NCI-H82 (cell line): ENCODE measurements at regions not wholly inside any gene's neighbourhood (a gene's known extent, or its start where the extent isn't known, plus 50 kb on each side); places are given as distances from the start of the nearest gene placed in this dataset.

Experiments used
- DNase-seq: peaks from one replicate; lab custom pipeline; 2025; lab: John Stamatoyannopoulos, UW

DNA sequence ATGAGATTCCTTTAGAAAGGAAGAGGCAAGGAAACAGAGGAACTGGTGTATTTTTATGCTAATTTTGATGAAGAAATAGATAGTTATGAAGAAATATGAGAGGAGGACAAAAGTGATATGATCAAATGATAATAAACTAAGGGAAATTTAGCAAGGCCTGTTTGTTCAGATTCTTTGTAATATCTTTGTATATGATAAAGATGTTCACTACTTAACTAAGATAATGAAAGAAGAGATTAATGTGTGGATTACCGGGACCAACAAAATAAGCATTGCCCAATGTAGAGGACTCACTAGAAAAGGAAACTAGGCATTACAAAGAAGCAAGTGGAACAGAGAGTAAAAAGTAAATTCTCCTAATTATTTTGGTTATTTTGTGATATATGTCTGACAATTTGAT is 99.0 kb upstream of the FIGN start:
- no peak for DNase-seq

DNA sequence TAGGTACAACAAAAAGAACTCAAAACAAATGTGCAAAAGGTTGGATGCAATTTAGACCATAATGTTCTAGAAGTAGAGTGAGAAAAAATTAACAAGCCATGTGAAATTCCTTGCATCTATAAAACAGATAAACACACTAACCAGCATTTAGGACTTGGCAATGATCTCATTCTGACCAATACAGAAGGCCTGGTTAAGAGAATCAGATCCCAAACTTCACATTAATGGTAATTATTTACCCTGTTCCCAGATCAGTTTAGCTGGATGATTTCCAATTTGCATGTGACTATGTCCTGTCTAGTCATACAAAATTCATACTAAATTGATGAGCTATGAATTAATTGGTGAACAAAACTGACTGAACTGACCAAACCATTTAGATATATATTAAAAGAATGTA is 98.4 kb upstream of the FIGN start:
- DNase-seq, result no peak

GRCh38 chr2:163828771-163829170 is 93.0 kb upstream of the FIGN start:
- no peak for DNase-seq

GRCh38 chr2:163822033-163822432 is 86.2 kb upstream of the FIGN start:
- no peak for DNase-seq

DNA sequence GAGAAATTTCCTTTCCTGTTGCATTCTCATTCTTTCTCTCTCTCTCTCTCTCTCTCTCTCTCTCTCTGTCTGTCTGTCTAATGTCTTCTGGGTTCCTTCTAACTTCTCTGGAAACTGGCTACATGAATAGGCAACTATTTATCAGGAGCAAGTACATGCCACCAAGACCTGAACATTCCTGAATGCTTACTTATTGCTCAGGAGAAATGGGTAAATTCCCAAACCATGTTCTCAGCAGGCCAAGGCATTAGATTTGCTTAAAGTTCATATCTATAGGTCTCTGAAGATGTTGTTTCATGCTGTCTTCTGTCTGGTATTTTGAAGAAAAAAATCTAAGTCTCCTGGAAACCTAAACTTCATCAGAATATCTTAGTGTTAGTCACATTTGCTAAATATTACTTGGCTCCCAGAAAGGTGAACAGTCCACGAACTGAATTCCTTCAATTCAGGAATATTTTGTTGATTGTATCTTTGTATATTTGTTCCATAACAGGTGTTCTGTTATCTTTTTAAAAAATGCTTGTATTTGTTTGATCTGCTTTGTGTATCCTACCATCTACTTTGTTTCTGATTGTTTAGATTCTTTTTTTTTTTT is 77.2 kb upstream of the FIGN start:
- no peak for DNase-seq

- DNase-seq, result peak; percentile 49
Observed at GRCh38 chr2:163808406-163808805, 72.6 kb upstream of the FIGN start.

DNA sequence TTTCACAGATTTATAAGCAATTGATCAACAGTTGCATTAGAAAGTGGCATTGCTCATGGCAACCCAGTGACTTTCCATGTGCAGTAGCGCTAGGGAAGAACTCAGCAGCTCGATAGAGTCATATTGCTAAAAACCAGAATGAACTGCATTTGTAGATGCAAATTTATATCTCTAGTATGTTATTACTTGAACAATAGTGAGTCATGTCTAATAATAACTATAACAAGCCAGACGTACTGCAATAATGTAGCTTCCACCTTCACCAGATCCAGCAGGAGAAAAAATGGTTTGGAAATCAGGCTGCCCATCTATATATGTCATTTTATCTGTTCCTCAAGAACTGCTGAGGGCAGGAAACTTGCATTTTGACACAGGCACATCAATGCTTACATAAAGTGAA is 66.5 kb upstream of the FIGN start:
- no peak for DNase-seq

DNA sequence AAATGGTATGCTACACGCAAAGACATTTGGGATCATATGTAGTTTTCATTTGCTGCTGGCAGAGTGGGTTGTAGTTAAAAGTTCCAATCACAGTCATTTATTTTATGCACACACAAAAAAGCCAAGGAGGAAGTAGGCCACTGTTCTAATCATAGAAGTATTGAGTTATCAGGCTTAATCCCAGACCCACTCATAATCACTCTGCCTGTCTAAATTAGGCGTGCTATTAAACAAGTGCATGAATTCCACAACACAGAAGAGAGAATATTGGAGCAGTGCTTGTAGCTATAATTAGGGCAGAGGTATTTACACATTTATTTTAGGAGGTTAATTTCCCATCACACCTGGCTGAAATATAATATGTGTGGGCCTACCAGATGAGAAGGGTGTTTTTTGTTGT is 65.7 kb upstream of the FIGN start:
- DNase-seq, result peak; percentile 58

DNA sequence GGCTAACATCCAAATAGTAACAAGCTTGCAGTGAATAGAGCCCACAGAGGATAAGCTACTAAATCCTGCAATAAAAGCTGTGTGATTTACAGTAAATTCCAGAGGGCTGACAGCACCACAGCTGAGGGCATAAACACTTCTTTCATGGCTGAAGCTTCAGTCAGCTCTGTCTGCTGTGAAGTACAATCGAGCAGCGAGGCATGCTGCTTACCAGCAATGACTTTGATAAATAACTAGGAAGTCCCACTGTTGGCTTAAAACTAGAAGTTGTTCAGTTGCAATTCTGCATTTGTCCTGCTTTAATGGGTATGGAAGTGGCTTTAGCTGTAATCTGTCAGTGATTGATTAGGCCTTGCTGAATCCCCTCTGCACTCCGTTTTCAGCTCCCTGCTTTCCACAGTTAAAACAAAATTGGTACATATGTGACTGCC is 65.2 kb upstream of the FIGN start:
- peak; percentile 96 for DNase-seq

DNA sequence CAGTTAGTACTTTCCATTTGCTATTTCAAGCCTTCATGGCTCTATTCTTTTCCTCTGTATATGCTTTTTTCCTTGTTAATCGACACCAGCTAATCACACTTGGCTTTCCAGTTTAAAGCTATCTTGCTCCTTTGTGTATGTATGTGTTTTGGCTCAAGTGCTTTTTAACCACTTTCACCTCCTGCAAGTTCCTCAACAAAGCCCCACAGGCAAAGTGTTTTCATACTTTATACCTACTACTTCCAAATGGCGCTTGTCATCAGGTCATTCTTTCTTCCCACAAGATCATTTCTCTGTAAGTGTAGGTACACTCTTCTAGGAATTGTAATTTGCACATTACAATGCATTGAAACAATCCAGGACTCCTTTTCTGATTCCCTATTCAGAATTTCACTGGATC is 64.0 kb upstream of the FIGN start:
- DNase-seq, result peak; percentile 14

DNA sequence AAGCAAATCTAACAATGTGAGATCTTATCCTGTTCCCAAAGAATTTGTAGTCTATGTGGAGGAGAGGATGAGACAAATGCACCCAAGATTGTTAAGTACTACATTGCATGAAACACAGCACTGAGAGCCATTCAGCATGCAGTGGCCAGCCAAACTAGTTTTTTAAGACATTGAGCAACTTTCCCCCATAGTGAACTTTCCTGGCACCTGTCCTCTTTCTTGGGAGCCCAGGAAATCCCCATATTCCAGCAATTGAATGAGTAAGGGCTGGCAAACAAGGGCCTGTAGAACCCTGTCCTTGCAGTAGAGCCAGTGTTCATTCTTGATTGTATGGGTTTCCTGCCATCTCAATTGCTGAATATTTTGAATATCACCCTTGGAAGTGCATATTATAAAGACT is 58.8 kb upstream of the FIGN start:
- no peak for DNase-seq
